Motor neuron (in vitro differentiated cells): ENCODE measurements at regions not wholly inside any gene's neighbourhood (a gene's known extent, or its start where the extent isn't known, plus 50 kb on each side); places are given as distances from the start of the nearest gene placed in this dataset.

Experiments
- ATAC-seq, 8 experiments: fragments of 200-7000 bp; cut with Tn5 transposase; replicated peaks in 6 of 8; 2 replicates each; pipeline ENCODE4 v1.8.0; 2021; ENCODE audit warnings: mild to moderate bottlenecking in 8 of 8, moderate library complexity in 8 of 8
- H3K27ac ChIP-seq, 2 donors: fragments of 250-450 bp; sonication (Bioruptor Pico); 2 replicates each; pipeline ENCODE4 v1.9.0; 2021; ENCODE audit warnings: antibody characterized with exemption in 2 of 2, mild to moderate bottlenecking in 2 of 2, moderate library complexity in 1 of 2
- H3K4me1 ChIP-seq, 2 donors: fragments of 250-450 bp; sonication (Bioruptor Pico); replicated peaks in 1 of 2; 2 replicates each; pipeline ENCODE4 v1.6.1; 2021; ENCODE audit warnings: antibody characterized with exemption in 2 of 2, mild to moderate bottlenecking in 2 of 2, moderate library complexity in 1 of 2
- H3K4me3 ChIP-seq, 5 donors: fragments of 250-450 bp; sonication (Bioruptor Pico); 2 replicates each; pipeline ENCODE4 v1.9.0; 2021; ENCODE audit warnings: antibody characterized with exemption in 5 of 5, mild to moderate bottlenecking in 5 of 5, moderate library complexity in 4 of 5
- WGBS, 10 experiments: fragments of 450-650 bp; shearing (Covaris generic); methylation state at CpG; one replicate each; pipeline ENCODE4 v1.0.0; 2022; 5-methylcytosine and 5-hydroxymethylcytosine counted together
- in situ Hi-C, 9 experiments: fragments of 400-800 bp; cut with MboI; loops; one replicate each; pipeline ENCODE4 v1.15.0; 2021; ENCODE audit warnings: low sequenced_read_pairs in 9 of 9, low pct_unique_long_range_greater_than_20kb in 2 of 9; ENCODE audit not compliant: unreplicated experiment in 9 of 9

DNA sequence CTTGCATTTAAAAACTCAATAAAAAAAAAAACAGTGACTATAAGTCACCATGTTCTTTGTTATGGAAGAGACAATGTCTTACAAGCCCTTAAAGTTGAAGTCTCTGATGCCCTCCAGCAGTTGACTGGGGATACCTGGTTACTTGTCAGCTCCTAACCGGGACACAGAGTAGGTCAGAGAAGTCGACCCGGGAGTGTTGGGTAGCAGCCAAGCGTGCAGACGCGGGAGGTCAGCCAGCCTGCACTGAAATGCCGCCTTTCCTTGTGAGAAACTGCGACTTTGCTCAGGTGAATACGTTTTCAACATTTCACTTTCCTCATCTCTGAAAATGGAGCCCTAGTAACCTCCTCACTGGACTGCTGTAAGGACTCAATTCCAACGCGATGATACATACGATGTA, 81.8 kb downstream of the F11 start:
- 10 to 97% (median 55%) methylated on average over 2 to 10 of the region's 12 CpGs; no CpG with 5 or more reads in 4 of the 10 experiments for WGBS, 10 experiments
- no peak for ATAC-seq
- no peak overlapping the region for H3K4me3 ChIP-seq
- in situ Hi-C loops: loop anchor here in 1 of 9 experiments (25.0 kb wide), 1 partner anchor 215 kb away; the partner anchor contains the start of gene MTNR1A
- H3K4me1 ChIP-seq: peaks cover 3 to 17% of the 10 kb centered on the region in 2 donors
- no peak overlapping the region for H3K27ac ChIP-seq

DNA sequence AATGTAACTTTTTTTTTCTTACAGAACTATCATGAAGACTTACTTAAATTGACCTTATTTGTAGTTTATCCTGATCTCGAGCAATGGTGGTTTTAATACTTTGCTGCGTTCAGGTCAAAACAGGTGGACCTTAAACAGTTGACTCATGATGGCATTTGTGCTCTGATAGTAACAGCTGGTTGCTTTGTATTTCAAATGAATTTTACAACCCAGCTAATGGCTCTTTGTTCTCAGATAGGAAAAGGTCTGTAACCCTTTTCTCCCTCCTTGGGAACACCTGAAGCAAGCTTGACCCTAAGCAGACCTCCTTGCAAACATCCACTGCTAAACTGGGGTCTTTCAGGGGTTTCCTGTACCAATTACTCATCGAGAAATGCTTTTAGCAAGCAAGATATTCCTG, 79.2 kb downstream of the F11 start:
- no peak for ATAC-seq
- WGBS, 10 experiments: 0 to 62% (median 13%) methylated on average over 2 to 3 of the region's 3 CpGs; no CpG with 5 or more reads in 1 of the 10 experiments
- in situ Hi-C loops: loop anchor here in 1 of 9 experiments (25.0 kb wide), 1 partner anchor 217 kb away; the partner anchor contains the start of gene MTNR1A
- Histone ChIP-seq H3K27ac (no peak overlapping the region), H3K4me3 (no peak overlapping the region), H3K4me1 (peaks cover 0 to 6% of the 10 kb centered on the region in 2 donors)

DNA sequence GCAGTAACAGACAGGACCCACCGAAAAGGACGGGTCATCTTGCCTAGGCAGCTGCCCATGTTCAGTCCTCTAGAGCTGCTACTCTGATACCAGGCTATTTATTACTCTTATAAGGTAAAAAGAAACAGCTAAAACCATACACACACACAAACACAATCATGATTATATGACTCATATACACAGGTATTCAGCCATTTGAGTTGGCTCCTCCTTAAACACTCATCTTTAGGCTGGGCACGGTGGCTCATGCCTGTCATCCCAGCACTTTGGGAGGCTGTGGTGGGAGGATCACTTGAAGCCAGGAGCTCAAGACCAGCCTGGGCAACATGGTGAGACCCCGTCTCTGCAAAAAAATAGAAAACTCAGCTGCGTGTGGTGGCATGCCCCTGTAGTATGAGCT, 76.6 kb downstream of the F11 start:
- in situ Hi-C loops: loop anchor here in 1 of 9 experiments (25.0 kb wide), 1 partner anchor 220 kb away; the partner anchor contains the start of gene MTNR1A
- Histone ChIP-seq H3K27ac (no peak overlapping the region), H3K4me1 (peaks cover 0 to 6% of the 10 kb centered on the region in 2 donors), H3K4me3 (no peak overlapping the region)
- ATAC-seq: no peak
- WGBS, 10 experiments: 0 to 100% (median 44%) methylated on average over 1 to 2 of the region's 5 CpGs; no CpG with 5 or more reads in 6 of the 10 experiments

DNA sequence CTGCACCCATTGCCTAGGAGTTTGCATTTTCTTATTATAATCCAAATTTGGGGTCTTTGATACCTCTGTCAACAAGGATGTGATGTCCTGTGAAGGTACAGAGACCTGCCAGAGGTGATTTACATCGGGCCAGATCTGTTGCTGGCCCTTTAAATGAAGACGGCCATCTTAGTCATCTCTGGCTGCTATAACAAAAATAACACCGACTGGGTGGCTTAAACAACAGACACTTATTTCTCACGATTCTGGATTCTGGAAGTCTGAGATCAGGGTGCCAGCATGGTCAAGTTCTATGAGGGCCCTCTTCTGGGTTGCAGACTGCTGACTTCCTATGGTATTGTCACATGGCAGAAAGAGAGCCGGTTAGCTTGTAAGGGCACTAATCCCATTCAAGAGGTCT, 75.7 kb downstream of the F11 start:
- Histone ChIP-seq H3K27ac (no peak overlapping the region), H3K4me1 (peaks cover 0 to 6% of the 10 kb centered on the region in 2 donors), H3K4me3 (no peak overlapping the region)
- in situ Hi-C loops: loop anchor here in 1 of 9 experiments (25.0 kb wide), 1 partner anchor 221 kb away; the partner anchor contains the start of gene MTNR1A
- no peak for ATAC-seq
- 47 to 95% (median 83%) methylated on average over 1 to 5 of the region's 5 CpGs; no CpG with 5 or more reads in 5 of the 10 experiments for WGBS, 10 experiments
